NCI-H2081 treated with DMSO at 0.1 percent for 48 hours (cell line): ENCODE measurements at regions not wholly inside any gene's neighbourhood (a gene's known extent, or its start where the extent isn't known, plus 50 kb on each side); places are given as distances from the start of the nearest gene placed in this dataset.
"Not testable (repeated sequence)": the region's sequence is repeated elsewhere in the genome, so short reads cannot be mapped to it uniquely, and the experiment has no call there.

Experiments
- DNase-seq: peaks from one replicate; lab custom pipeline; 2025; lab: John Stamatoyannopoulos, UW

DNA sequence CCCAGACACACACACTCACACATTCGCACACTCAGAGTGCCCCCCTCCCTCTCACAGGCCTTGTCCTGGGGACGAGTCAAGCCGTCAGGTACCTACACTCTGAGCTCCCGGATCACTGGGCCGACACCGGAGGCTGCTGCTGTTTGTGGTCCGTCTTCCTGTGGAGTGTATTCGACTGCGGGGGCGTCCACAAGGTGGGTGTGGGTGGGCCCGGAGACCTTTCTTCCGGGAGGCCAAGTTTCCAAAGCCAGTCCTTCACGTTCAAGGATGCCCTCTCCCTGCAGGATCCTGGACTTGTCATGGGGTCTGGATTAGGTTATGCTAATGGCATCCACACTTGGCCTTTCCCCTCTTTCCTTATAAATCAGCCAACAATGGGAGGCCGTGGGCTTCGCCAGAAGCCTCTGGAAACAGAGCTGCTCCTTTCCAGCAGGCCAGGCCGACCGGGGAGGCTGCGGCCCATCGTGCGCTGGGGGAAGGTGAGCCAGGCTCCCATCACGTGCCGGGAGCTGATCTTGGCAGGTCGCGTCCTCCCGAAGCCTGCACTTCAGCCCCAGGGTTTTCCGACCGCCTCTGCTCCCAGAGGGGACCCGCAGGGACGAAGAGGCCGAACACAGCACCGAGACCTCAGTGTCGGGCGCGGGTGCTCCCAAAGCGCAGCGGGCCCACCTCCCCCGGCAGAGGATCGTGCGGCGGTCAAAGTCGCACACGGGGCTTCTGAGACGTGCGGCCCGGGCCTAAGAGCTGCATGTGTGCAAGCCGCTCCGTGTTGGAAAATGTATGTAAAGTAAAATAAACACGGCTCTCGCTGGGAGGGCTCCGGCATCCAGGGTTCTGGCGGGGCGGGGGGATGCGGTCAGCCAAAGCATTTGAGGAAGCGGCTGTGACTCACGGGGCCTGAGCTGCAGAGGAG lies 196.5 kb upstream of the ZNF469 start:
- not testable (repeated sequence) for DNase-seq

DNA sequence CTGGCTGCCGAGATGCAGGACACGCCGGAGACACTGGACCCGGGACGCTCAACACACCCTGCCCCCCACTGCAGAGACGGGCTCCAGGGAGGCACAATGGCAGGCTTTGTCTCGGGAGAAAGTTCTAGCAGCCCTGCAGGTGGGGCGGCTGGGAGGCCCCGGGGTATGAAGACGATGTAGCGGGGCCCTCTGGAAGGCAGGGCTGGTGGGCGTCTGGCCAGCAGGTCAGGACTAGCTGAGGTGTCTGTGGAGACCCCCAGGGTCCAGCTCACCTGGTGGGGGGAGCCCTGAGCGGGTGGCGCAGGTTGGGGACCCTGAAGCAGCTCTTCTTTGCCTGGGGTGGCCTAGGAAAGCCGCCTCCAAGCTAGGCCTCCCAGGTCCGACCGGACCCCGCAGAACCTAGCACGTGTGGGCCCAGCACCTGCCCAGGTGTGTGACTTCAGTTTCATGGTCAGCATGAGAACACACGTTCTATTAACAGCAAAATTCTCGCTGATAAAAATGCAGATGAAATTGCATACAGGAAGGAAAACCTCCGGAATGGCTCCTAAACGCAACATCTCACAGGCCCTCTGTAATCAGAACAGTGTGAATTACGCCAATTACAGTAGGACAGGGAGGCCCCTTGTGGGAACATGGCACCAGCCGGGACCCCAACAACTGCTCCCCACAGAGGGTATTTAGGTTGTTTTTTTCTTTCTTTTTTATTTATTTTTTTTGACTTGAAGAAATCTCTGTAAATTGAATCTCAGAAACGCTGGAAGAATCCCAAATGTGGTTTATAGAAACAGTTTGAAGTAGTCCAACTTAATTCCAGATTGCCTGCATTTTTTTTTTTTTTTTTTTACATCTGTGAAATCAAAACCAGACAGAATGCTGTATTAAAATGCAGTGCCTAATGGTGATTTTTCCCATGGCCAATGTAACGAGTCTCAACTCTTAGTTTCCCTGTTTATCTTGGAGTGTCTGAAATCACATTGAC lies 195.6 kb upstream of the ZNF469 start:
- DNase-seq = not testable (repeated sequence)

DNA sequence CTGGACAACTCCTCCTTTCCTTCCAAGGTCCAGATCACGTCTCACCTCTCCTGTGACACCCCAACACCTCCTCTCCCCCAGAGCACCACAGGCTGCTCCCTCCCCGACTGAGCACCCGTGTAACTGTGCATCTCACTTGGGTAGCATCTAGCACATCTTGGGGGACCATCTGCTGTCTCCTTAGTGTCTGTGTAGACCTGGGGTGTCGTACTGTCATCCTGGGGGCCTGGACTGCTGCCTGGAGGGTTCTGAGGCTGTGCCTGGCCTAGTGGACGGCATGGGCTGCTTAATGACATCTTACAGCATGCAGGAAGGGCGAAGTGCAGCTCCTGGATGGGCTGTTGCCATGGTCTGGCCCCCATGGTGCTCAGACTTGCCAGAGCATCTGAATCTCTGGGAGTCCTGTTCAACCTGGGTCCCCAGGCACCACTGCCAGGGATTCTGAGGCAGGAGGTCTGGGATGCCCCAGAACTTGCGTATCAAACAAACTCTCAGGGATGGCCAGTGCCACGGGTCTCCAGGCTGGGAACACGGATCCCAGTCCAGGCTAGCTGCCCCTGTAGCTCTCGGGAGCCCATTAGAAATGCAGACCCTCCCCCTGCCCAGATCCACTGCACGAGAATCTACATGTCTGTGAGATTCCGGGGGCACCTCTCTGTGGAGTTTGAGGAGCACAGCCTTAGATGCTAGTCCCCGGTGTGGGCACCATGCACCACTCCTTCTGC lies 194.4 kb upstream of the ZNF469 start:
- DNase-seq = not testable (repeated sequence)

DNA sequence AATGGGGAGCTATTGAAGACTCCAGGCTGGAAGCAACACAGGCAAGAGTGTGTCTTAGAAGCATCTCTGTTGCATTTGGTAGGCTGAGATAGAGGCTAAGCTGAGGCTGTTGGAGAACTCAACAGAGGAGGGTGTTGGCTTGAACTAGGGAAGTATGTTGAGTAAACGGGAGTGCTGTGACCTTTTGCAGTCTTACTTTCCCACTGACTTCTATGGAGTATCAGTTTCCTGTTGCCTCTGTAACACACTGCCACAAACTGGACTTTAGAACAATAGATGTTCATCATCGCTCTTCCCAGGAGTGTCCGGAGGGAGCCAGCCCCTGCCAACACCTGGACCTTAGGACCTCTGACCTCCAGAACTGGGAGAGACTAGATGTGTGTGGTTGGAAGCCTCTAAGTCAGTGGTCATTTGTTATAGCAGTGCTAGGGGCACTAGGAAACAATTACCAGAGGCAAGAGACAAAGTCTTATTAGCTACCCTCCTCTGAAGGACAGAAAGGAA lies 192.1 kb upstream of the ZNF469 start:
- DNase-seq = not testable (repeated sequence)

DNA sequence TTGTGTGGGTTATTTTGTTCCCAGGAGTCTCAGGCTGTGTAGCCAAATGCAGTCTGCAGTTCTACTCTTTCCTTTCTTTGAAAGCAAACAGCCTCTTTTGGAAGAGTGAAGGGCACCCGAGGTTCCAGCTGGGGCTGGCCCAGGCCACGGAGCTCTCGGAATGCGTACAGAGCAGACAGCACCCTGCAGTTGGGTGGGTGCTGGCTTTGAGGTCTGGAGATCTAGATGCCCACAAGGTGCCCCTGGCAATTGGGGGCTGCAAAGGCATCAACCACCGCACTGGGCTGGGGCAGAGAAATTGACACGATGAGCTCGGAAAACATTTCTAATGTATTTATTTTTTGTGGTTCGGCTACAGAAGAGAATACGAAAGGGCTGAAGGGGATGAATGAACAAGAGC lies 191.6 kb upstream of the ZNF469 start:
- not testable (repeated sequence) for DNase-seq

DNA sequence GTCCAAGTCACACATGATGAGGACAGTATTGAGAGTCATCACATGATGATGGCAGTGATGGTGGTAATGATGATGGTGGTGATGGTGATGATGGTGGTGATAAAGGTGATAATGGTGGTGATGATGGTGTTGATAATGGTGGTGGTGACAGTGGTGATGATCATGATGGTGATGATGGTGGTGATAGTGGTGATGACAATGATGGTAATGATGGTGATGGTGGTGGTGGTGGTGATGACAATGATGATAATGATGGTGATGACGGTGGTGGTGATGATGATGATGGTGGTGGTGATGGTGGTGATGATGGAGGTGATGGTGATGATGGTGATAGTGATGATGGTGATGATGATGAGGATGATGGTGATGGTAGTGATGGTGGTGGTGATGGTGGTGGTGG lies 190.2 kb upstream of the ZNF469 start:
- DNase-seq = no peak

DNA sequence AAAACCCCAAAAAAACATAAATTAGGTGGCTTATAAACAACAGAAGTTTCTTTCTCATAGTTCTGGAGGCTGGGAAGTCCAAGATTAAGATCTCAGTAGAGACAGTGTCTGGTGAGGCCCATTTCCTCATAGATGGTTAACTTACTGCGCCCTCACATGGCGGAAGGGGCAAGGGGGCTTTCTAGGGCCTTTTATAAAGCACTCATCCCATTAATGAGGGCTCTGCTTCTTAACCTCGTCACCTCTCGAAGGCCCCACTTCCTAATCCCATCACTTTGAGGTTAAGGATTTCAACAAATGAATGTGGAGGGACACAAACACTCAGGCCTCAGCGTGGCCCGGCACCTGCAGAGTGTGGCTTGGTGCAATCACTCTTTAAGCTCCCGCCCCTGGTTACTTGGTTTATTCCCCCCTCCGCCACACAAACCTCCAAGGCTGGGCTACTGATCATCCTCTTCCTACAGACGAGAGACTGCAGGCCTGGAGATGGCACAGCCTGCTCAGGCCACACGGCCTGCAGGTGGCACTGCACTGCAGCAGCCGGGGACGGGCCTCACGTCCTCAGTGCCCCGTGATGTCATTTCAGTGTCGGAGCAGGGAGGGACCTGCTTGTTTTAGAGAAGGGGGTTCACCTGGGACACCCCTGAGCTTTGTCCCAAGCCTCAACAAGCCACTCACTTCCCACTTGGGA lies 188.9 kb upstream of the ZNF469 start:
- peak; percentile 8 for DNase-seq

DNA sequence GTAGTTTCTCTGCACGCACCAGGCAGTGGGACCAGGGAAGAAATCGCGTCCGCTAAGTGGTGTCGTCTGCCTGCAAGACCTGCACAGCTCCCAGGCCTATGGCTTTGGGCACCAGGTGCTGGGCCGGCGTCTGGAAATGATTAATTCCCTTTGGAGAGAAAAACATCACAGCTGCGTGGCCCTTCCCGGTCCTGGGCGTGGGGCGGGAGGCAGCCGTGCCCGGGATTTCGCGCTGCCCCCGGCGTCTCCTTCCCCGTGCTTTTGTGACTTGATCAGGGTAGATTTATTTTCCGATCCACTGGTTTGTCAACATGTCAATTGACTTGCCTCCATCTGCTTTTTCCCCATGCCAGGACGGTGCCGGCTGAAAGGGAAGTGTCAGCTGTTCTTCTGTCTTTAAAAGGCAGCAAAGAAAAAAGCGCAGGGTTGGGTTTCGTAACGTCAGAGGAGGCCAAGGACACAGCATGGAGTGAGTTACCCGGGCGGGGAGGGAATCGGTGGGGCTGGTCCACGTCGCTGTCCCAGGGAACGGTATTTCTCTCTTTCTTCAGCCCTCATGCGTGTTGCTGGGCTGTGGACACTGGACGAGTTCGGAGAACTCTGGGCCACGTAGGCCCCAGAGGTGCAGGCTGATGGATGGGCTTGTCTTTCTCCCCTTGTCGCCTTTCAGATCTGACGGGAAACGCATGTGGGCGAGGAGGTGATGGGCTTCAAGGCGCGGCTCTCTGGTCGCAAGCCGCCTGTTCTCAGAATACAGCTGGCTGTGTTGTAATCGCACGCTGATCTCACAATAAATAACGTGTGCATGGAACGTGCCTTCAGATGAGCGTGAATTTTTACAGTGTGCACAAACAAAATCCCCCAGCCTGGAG lies 188.1 kb upstream of the ZNF469 start:
- DNase-seq = no peak

DNA sequence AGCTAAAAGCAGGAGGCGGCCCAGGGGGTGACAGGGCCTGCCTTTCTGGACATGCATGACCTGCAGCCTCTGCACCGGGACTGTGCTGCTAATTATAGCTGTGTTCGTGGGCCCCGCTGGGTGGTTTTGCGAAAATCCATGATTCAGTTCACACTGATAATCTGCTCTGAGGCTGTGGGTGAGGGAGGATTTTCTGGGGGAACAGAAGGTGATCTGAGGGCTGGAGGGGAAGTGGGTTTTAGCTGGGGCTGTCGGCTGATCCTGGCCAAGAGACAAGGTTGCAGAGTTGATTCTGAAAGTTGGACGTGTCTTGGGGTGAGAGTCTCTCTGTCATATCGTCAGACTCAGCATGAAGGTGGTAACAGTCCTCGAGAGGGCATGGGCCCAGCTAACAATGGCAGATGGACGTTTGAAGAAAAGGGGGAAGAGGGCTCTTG lies 187.5 kb upstream of the ZNF469 start:
- DNase-seq = no peak

DNA sequence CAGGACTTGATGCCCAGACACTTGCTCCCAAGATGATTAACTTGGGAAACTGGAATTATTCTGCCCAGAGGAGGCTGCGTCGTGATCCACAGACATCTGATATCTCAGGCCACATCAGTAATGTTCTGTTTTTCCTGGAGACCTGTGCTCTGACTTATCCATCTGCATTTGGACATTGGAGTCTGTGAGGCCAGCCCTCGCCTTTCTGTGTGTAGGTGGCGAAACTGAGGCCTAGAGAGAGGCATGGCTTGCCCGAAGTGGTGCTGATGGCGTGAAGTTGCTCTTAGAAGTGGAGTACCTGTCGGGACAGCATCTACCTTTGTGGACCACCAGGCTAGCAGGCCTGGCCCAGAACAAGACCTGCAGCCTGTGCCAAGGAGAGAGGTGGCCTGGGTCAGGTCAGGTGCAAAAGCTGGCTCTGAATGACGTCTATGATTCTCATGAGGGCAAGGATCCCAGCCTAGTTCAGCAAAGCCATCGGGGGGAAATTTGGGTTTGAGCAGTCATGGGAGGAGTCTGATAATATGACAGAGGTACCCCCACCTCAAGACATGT lies 186.8 kb upstream of the ZNF469 start:
- DNase-seq = no peak

DNA sequence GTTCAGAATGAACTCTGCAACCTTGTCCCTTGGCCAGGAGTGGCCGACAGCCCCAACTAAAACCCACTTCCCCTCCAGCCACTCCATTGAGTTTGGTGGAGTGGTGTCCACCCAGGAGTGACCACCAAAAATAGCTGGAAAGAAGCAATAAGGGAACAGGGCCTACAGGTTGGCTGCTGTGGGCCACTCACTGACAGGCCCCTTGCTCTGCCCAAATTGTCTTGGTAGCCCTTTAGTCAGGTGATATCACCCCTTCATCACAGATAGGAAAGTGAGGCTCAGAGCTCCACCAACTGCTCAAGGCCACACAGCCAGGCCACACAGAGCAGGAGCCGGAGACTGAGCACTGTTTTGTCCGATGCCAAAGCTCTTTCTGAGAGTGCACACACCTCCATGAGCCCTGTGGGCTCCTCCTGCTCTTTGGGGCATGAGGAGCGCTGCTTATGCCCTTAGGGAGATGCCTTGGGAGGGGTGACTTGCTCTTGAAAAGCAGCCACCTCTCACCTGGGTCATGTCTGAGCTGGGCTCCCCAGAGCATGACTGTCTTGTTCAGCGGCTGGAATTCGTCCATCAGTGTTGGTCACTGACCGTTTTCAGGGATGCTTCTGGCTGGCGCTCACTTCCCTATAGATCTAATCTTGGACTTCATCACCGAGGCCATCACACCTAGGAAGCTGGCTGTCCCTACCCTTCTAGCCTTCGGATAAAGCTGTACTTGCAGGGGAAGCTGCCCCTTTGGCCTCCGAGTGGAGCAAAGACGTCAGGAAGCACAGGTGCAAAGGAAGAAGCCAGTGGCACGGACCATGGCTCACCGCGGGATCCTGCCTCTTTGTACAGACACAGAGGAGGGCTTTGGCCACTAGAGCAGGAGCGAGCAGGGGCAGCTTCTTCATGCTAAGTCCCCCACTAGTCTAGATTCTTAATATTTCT lies 186.0 kb upstream of the ZNF469 start:
- DNase-seq = no peak

DNA sequence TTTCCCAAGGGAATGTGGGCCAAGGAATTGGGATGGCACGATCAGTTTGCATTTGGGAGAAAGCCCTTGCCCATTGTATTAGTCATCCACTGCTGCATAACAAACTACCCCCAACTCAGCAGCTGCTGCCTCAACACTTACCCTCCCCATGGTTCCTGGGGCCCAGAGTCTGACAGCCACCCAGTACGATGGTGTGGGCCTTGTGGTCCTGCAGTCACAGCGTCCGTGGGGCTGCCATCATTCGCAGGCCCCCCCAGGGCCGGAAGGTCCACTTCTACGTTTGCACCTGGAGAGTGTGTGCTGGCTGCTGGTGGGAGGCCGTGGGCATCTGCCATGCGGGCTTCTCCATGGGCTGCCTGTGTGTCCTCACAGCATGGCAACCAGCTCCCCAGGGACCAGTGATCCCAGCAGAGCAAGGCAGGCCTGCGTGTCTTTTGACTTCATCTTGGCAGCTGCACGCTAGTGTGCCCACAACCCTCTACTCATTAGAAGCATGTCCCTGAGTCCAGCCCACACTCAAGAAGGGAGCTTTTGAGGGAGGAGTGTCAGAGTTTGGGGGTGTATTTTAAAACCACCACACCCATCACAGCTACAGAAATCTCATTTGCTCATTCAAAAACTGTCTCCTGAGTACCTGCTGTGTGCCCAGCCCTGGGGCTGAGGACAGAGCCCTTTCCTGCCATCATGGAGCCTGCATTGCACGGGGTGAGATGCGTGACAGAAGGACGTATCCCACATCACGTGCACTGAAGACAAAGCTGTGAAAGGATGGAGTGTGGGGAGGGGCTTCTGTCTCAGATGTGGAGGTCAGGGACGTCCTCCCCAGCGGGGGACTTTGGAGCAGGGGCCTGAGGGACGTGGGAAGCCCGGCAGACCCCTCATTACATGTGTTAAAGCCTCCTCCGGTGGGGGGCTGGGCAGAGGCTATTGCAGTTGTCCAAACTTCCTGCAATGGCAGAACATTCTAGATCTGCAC lies 185.0 kb upstream of the ZNF469 start:
- no peak for DNase-seq

DNA sequence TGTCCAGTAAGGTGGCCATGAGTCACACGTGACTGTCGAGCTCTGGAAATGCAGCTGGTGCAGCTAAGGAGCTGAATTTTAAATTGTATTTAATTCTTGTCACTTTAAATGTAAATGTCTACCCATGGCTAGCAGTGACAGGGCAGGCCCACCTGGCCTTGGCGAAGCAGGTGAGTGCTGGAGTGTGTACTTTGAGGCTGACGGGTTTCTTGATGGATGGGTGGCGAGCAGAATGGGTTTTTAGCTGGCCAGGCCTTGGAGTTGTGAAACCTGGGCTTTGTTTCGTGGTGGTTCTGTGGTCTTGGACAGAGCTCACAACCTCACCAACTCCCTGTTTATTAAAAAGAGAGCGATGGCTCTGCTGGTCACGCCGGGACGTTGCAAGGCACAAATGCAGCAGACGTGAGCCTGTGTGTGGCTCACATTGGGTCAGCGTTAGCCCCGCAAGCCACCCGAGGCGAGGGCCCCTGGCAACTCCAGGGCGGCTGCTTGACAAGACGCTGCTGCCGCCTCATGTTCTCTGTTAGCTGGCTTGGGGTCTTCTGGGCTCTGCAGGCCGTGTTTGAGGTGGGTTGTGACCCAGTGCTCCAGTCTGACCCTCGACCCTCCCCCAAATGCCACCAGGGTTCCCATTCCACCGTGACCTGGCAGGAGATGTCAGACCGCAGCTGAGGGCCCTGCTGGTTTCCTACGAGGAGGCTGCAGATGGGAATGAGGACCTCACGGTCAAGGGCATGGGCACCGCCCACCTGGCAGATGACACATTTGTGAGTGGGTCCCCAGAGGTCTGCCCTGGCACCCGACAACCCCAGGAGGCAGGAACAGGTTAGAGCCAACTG lies 184.1 kb upstream of the ZNF469 start:
- not testable (repeated sequence) for DNase-seq

DNA sequence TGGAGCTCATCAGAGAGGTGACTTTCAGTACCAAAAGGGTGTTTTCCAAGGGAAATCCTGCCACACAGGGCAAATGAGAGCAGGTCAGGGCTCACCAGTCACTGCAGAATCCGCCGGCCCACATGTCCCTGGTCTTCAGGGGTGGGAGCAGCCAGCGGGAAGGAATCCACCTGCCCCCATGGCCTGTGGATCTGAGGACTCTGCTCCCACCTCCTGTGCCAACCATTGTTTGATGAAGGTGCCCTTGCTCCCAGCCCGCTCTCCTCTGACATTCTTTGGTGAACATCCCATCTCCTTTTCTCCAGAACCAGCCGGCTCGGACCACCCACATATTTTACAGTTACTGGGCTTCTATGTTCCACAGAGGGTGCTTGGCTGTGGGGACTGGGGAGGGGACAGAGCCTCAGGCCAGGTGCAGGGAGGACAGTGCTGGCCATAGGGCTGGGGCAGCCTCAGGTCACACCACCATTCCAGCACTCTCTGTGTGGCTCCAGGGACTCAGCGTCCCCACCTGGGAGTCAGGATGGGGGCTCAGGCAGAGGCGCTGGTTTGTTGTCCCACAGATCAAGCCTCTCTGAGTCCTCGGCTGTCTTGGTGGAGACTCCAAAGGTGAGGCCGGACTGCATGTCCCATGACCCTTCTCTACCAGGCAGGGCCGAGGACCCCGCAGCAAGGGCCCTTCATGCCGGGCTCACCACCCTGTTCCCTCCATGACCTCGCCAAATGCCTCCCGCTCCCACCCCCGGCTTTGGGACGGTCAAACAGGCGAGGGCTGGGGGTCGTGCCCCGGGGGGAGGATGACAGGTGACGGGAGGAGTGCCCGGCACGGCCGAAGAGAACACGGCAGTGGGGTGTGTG lies 183.2 kb upstream of the ZNF469 start:
- not testable (repeated sequence) for DNase-seq

DNA sequence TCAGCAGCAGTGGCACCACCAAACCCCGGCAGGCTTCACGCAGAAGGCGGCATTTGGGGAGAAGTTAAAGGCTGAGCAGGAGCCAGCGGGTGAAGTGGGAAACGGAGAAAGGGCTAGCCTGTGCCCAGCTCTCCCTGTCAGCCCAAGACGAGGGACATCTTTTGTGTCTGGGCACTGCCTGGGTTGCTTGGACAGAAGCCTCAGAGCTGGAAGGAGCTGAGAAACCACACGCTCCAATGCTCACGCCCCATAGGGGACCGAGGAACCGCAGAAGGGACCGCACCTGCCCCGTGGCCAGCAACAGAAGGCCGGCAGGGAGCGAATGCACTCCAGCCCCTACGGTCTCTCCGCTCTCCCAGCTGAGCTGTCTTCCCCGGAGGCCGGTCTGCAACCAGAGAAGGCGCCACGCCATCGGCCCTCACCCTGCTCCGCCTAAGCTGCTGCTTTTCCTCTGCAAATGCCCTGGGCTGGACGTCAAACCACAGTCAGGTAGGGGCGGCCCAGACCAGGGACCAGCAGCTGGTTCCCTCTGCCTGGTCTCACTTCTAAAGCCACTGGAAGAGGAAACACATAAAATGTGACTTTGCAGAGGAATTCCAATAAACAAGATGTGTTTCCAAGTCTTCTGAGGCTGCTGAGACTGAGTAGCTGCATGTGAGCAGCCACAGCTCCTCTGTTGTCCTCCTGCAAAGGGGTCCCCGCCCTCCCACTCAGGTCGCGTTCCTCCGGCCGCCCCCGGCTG lies 182.4 kb upstream of the ZNF469 start:
- not testable (repeated sequence) for DNase-seq
